ENCODE measurements at regions not wholly inside any gene's neighbourhood (a gene's known extent, or its start where the extent isn't known, plus 50 kb on each side); places are given as distances from the start of the nearest gene placed in this dataset.
"Not testable (repeated sequence)": the region's sequence is repeated elsewhere in the genome, so short reads cannot be mapped to it uniquely, and the experiment has no call there.

DNA sequence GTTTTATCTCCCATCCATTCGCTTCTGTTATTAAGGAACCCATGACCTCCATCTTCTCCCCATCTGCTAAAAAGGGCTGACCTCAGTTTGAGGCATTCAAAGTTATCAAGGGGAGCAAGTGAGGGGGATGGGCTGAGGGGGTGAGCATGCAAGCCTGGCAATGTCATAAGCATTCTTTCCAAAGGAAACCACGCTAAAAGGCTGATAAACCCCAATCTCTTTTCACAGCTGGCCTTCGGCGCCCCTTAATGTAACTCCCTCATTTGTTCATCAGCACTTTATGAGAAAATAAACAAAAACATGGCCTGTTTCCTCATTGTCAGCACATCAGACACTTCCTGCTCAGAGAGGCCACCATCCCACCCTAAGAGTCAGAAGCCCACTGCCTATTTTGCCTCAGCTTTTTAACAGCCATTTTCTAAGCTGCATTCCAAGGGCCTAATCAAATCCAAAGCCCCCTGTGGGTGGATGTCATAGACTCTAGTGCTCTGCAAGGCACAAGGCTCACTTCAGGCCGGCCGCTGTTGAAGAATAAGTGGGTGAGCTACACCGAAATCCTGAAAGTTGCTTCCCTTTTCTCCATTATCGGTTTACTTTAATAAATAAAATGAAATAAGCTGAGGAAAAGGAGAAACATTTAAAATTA is 92.0 kb upstream of the SRD5A3 start:
- no peak for DNase-seq

DNA sequence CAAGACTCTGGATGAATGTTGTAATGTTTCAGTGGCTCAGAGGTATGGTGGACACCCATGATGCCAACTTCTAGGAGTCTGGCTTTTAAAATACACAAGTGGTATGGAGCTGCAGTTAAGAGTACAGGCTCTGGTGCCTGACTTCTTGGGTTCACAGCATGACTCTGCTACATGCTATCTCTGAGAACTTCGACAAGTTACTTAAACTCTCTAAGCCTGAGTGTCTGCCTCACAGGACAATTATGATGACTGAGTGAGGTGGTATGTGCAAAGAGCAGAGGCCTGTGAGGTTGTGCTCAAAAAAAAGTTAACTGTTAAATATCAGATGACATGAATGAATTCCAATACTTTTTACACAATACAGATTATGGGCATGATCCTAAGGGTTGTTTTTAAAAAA is 90.9 kb upstream of the SRD5A3 start:
- no peak for DNase-seq

DNA sequence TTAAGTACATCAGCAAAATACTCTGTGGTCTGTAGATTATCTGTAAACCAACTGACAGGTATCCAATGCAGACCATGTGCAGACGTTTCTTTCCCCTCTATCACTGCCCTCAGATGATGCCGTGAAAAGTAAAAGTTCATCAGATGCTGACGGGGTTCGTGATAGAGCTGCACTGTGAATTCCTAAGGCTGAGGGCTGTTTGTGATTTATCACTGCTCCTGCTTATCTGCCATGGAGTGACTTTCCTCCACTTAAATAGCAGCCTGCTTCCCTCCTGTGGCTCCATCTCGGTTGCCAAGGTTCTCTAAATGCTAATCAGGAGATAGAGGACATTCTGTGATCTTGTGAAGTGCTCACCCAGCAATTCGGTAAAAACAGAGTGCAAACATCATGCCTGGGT is 89.3 kb upstream of the SRD5A3 start:
- no peak for DNase-seq

DNA sequence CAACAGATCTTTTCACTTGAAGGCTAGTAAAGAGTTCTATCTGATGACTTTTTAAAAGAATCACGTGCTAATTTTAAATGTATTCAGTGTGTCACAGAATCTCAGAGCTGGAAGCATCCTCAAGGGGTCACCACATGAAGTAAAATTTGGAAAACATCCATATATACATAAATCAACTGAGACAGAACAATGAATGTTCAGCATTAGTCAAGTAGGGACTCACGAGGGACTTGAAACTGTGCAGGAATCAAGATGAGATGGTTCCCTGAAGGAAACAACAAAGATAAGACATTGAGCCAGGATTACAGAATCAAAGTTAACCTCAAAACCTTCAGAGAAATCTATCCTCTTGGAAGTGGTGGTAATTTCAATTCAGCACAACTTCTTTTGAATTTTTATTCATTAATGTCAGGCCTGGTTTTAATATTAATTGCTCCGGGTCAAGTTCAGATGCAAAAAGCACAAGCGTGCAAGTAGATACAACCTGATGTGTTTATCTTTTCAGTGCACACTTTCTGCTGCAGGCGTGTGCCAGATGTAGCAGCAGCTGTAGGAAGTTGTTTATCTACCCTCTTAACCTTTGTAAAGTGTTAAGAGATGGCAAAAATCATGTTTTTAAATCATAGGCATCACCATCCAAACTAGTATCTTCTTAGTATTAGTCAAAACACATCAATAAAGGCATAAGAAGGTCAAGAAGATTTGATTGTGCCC is 87.7 kb upstream of the SRD5A3 start:
- DNase-seq: no peak

DNA sequence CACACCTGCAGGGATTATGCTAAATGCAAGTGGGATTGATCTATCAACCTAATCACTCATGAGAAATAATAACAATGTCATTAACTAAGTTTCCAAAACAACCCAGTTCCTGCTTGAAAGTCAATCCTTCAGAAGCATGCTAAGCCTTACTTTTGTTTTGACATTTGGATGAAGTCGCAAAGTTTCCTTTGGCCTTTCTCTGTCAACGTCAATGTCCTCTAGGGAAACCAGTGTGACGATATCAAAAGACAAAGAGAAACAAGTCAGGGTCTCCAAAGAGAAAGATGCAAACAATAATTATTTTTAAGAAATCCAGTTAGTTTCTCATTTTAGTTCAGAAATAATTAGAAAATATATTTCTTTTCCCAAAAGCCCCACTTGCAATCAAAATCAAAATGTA is 86.7 kb upstream of the SRD5A3 start:
- DNase-seq: no peak

DNA sequence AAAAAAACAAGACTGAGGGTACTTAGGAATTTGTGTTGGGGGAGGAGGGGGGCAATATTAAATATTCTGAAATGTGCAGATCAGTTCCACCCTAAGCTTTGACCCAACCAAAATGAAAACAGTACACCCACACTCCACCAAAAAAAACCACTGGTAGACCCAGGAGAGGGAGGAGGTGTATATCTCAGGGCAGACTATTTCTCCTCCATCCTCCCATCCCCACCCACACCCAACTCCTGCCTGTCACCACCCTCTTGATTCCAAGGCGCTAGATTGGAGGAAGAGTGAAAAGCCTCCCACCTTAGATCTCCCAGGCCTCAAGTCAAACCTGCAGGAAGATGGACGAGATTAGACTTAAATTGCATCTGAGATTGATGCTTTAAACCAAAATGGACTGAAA is 76.6 kb upstream of the SRD5A3 start:
- DNase-seq: no peak

DNA sequence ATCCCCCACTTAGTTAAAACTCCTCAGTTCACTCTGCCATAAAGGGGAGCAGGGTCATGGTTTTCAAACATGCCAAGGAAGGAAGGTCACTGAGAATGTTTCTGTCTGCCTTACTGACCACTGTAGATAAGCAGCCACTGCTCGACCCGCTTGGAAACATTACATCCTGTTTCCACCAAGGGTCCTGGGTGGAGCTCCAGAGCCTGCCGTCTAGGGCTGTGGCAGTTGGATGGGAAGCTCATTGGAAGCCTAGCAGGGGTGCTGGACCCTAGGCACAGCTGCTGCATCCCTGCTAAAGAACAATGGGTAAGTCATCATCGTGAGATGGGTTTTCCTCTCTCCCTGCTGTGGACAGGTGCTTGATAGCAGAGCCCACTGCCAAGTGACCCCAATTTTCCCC is 76.0 kb upstream of the SRD5A3 start:
- DNase-seq: no peak

DNA sequence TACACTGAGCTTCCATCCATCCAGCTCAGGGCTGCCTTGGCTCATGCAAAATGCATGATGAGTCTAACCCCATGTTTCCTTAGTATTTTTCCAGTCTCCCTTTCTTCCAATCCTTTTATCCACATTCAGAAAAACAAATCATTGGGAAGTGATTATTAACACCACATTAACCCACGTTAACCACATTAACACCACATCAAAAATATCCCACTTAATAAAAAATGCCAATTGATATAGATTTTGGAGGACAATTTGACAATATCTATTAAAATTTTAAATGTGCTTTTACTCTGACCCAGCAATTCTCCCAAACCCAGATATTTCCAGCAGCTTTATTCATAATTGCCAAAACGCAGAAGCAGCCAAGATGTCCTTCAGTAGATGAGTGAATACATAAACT is 75.6 kb upstream of the SRD5A3 start:
- no peak for DNase-seq

DNA sequence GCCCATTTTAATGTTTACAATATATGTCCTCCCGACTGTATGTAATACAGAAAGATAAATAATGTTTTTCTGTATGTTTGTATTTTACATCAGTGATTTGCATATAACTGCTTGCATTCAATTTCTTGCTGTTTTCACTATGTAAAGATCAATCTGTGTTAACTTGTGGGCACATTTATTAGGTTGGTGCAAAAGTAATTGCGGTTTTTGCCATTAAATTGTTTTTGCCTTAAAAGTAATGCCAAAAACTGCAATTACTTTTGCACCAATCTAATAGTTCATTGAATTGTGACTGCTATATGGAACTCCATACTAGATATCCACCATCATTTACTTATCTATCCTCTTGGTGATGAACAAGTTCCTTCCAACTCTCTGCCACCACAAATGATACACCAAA is 73.9 kb upstream of the SRD5A3 start:
- DNase-seq: no peak

DNA sequence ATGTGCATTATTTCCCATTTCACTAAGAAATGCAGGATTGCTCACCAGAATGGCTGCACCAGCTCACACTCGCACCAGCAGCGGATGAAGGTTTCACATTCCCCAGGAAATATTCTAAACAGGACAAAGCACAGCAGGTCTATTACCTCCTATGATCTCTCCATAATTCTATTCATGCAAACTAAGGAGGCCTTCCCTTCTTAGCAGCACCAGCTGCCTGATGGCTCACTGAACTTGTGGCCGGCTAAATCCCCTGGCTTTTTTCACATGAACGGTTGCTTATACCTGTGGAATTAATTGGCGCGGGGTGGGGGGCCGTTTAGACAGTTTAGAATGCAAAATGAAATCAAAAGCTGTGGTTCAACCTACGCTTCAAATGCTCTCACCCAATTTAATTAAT is 73.5 kb upstream of the SRD5A3 start:
- no peak for DNase-seq

DNA sequence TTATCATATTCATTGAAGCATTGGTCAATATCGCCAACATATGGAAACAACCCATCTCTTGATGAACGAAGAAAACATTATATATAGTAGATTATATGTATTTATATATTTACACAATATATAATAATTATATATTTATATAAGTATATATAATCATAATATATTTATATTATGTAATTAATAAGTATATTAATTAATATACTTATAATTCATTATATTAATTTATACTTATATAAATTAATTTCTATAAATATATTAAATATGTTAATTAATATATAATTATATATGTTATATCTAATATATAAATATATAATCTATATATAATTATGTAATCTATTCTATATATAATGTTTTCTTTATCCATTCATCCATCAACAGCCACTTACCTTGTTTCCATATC is 69.0 kb upstream of the SRD5A3 start:
- no peak for DNase-seq

DNA sequence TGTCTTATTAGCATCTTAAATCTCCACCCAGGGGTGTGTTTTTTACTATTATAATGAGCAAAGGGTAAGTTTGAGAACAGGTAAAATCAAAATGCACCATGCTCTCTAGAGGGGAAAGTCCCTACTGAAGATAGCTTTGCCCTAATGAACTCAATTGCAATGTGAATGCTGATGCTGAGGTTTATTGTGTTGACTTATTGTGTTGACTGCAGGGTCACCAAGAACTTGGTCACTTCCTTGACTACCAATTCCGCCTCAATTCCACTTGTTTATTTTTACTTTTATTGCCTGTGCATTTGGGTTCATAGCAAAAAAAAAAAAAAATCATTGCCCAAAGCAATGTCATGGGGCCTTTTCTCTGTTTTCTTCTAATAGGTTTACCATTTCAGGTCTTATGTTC is 67.7 kb upstream of the SRD5A3 start:
- DNase-seq: no peak

DNA sequence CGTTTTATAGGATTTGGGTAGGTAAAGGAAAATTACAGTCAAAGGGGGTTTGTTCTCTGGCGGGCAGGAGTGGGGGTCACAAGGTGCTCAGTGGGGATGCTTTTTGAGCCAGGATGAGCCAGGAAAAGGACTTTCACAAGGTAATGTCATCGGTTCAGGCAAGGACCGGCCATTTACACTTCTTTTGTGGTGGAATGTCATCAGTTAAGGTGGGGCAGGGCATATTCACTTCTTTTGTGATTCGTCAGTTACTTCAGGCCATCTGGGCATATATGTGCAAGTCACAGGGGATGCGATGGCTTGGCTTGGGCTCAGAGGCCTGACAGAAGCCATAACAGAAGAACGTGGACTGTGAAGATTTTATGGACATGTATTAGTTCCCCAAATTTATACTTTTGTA is 65.6 kb upstream of the SRD5A3 start:
- not testable (repeated sequence) for DNase-seq

DNA sequence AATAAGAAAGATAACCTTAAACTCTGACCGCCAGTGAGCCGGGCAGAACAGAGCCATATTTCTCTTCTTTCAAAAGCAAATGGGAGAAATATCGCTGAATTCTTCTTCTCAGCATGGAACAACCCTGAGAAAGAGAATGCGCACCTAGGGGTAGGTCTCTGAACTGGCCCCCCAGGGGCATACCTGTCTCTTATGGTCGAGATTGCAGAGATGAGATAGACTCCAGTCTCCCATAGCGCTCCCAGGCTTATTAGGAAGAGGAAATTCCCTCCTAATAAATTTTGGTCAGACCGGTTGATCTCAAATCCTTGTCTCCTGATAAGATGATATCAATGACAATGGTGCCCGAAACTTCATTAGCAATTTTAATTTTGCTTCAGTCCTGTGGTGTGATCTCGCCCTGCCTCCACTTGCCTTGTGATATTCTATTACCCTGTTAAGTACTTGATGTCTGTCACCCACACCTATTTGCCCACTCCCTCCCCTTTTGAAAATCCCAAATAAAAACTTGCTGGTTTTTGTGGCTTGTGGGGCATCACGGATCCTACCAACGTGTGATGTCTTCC is 64.8 kb upstream of the SRD5A3 start:
- not testable (repeated sequence) for DNase-seq

DNA sequence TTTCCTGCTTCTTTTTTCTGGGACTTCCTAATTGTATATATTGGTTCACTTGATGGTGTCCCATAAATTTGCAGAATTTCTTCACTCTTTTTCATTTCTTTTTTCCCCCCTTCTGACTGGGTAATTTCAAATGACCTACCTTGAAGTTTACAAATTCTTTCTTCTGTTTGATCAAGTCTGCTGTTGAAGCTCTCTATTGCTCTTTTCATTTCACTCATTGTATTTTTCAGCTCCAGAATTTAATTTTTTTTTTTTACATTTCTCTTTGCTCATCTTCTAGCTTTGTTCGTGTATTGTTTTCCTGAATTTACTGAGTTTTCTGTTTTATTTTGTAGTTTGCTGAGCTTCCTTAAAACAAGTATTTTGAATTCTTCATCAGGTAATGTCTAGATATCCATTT is 61.7 kb upstream of the SRD5A3 start:
- DNase-seq: no peak

DNA sequence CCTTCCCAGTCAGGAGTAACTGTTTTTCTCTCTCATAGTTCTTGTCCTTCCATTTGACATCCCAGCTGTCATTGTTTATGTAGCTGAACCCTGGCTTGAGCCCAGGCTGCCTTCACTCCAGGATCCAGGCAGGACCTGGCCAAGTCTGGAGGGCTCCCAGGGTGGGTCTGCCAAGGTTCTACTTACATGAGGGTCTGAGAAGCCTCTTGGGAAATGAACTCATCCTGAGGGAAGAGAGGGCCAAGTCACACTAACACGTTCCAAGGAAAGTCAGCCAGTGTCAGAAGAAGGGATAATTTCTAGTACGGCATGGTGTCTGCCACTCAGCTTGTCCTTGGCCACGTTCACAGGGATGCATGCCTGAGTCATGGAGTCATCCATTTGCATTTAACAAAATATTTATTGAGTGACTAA is 54.8 kb upstream of the SRD5A3 start:
- DNase-seq: no peak

DNA sequence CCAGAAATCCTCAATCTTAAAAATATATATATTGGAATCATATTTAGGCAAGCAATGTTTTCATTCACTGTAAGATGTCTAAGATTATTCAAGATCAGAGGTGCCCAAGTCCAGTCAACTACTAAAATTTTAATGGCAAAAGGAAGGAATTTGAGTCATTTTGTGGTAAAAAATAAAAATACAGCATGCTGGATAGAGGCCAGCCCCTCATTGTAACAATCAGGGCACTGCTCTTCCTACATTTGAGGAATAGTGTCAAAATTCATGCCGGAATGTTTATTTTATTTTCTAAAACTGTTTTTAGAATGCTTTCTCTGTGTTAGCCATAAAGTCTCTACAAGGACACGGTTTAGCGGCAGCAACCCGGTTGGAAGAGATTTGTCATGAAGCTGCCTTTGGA is 49.9 kb upstream of the SRD5A3 start:
- DNase-seq: no peak

Data from activated CD4-positive, alpha-beta T cell treated with anti-CD3 and anti-CD28 coated beads, Interleukin-2, amount 50 U/mL, for 16 hours (primary cell).